Caco-2 (cell line): ENCODE measurements at regions not wholly inside any gene's neighbourhood (a gene's known extent, or its start where the extent isn't known, plus 50 kb on each side); places are given as distances from the start of the nearest gene placed in this dataset.
"Not testable (repeated sequence)": the region's sequence is repeated elsewhere in the genome, so short reads cannot be mapped to it uniquely, and the experiment has no call there.

Source experiments
- BruUV-seq: library from RNA; stranded (reverse); fragments of 400-500 nt; replicated peaks from 2 replicates; lab custom pipeline; 2021; lab: Mats Ljungman, UMichigan
- CTCF ChIA-PET: fragments of 300-600 bp; sonication (Branson Sonifier 250); formaldehyde crosslinking; loops from one replicate; lab custom pipeline; 2022; ENCODE audit warnings: antibody characterized with exemption; lab: Charles Lee
- POLR2A ChIA-PET: fragments of 300-600 bp; sonication (Branson Sonifier 250); formaldehyde crosslinking; loops from one replicate; lab custom pipeline; 2022; ENCODE audit warnings: antibody characterized with exemption; lab: Charles Lee
- DNase-seq, 2 experiments: peaks; one replicate each; pipeline versions ENCODE4 v3.0.0 to v3.0.0-alpha.2; 2020 to 2022
- H3K27me3 ChIP-seq: replicated peaks from 2 replicates; pipeline ENCODE4 v1.6.0; 2011; ENCODE audit warnings: low read length; ENCODE audit not compliant: control insufficient read depth, insufficient read depth
- H3K36me3 ChIP-seq: 2 replicates; pipeline ENCODE4 v1.5.1; 2011; ENCODE audit warnings: low read length; ENCODE audit not compliant: control insufficient read depth, insufficient read depth
- H3K4me1 ChIP-seq: fragments of 250-450 bp; sonication (Bioruptor Pico); 2 replicates; pipeline ENCODE4 v1.5.1; 2020; ENCODE audit warnings: mild to moderate bottlenecking
- H3K4me3 ChIP-seq: 2 replicates; pipeline ENCODE4 v1.5.1; 2011; ENCODE audit warnings: low read depth, mild to moderate bottlenecking, control low read depth, low read length
- H3K9me3 ChIP-seq: fragments of 250-450 bp; sonication (Bioruptor Pico); 2 replicates; pipeline ENCODE4 v1.5.1; 2020; ENCODE audit warnings: mild to moderate bottlenecking, moderate library complexity
- H3K27ac Mint-ChIP-seq: one replicate; pipeline ENCODE4 v1.8.0; 2022; ENCODE audit warnings: mixed read lengths; ENCODE audit not compliant: unreplicated experiment
- H3K27me3 Mint-ChIP-seq: one replicate; pipeline ENCODE4 v1.8.0; 2022; ENCODE audit warnings: mixed read lengths; ENCODE audit not compliant: insufficient read depth, unreplicated experiment
- H3K36me3 Mint-ChIP-seq: one replicate; pipeline ENCODE4 v1.8.0; 2022; ENCODE audit warnings: mild to moderate bottlenecking, mixed read lengths; ENCODE audit not compliant: insufficient read depth, unreplicated experiment
- H3K4me1 Mint-ChIP-seq: one replicate; pipeline ENCODE4 v1.8.0; 2022; ENCODE audit warnings: low read depth, mixed read lengths; ENCODE audit not compliant: unreplicated experiment
- H3K4me3 Mint-ChIP-seq: one replicate; pipeline ENCODE4 v1.8.0; 2022; ENCODE audit warnings: mild to moderate bottlenecking, moderate library complexity, mixed read lengths; ENCODE audit not compliant: unreplicated experiment
- H3K9me3 Mint-ChIP-seq: one replicate; pipeline ENCODE4 v1.8.0; 2022; ENCODE audit warnings: mixed read lengths; ENCODE audit not compliant: unreplicated experiment
- CTCF ChIP-seq, 2 experiments: fragments of 200-600 bp in 1 of 2; IDR thresholded peaks; 1 replicate in 1 of 2; 2 replicates in 1 of 2; pipeline versions ENCODE4 v1.5.1 to v1.8.0; 2011 to 2022; ENCODE audit warnings: antibody characterized with exemption in 1 of 2, control low read depth in 1 of 2, inconsistent platforms in 1 of 2, low read depth in 1 of 2, low read length in 1 of 2, mild to moderate bottlenecking in 1 of 2, moderate library complexity in 1 of 2; ENCODE audit not compliant: insufficient read depth in 1 of 2, severe bottlenecking in 1 of 2, unreplicated experiment in 1 of 2
- intact Hi-C: fragments of 100-400 bp; cut with micrococcal nuclease; formaldehyde crosslinking; loops from one replicate; pipeline ENCODE4 v1.10.0; 2022; ENCODE audit not compliant: unreplicated experiment

GRCh38 chr4:59484944-59485343, 1715.2 kb upstream of the ADGRL3 start:
- no TSS peak for BruUV-seq
- POLR2A ChIA-PET: no interaction called here
- peaks cover 4% of the 10 kb centered on the region; the same call in 1 of the 2 replicates for H3K9me3 ChIP-seq

GRCh38 chr4:59500103-59500502, 1700.0 kb upstream of the ADGRL3 start:
- H3K36me3 Mint-ChIP-seq: no peaks in the 10 kb centered on the region
- CTCF ChIA-PET: no interaction called here

More at GRCh38 chr4:59484944-59485343, 1715.2 kb upstream of the ADGRL3 start:
- intact Hi-C loops: no loop called here
- Mint-ChIP-seq H3K36me3 (no peaks in the 10 kb centered on the region), H3K27ac (no peak overlapping the region), H3K27me3 (no peaks in the 10 kb centered on the region), H3K4me1 (no peaks in the 10 kb centered on the region), H3K4me3 (no peak overlapping the region), H3K9me3 (peaks cover 10% of the 10 kb centered on the region)
- DNase-seq: no peak
- no peak overlapping the region for H3K4me3 ChIP-seq
- H3K4me1 ChIP-seq: no peaks in the 10 kb centered on the region
- H3K36me3 ChIP-seq: no peaks in the 10 kb centered on the region
- H3K27me3 ChIP-seq: no peaks in the 10 kb centered on the region
- CTCF ChIA-PET: no interaction called here
- TF ChIP-seq CTCF (IDR thresholded peaks at IDR 0.05; ENCODE audit: insufficient read depth in 1 of 2, low read depth in 1 of 2, low read length in 1 of 2, severe bottlenecking in 1 of 2, unreplicated experiment in 1 of 2): no peak

GRCh38 chr4:59503731-59504130, 1696.4 kb upstream of the ADGRL3 start:
- Mint-ChIP-seq H3K4me1 (no peaks in the 10 kb centered on the region), H3K4me3 (no peak overlapping the region), H3K9me3 (no peaks in the 10 kb centered on the region), H3K36me3 (no peaks in the 10 kb centered on the region), H3K27me3 (no peaks in the 10 kb centered on the region), H3K27ac (no peak overlapping the region)
- DNase-seq: no peak
- no peaks in the 10 kb centered on the region for H3K27me3 ChIP-seq
- POLR2A ChIA-PET: no interaction called here
- H3K4me1 ChIP-seq: no peaks in the 10 kb centered on the region
- H3K4me3 ChIP-seq: no peak overlapping the region
- intact Hi-C loops: no loop called here
- BruUV-seq: no TSS peak
- H3K36me3 ChIP-seq: no peaks in the 10 kb centered on the region
- no peaks in the 10 kb centered on the region for H3K9me3 ChIP-seq
- no peak for TF ChIP-seq CTCF (IDR thresholded peaks at IDR 0.05; ENCODE audit: insufficient read depth in 1 of 2, low read depth in 1 of 2, low read length in 1 of 2, severe bottlenecking in 1 of 2, unreplicated experiment in 1 of 2)
- CTCF ChIA-PET: no interaction called here

More at GRCh38 chr4:59500103-59500502, 1700.0 kb upstream of the ADGRL3 start:
- no peaks in the 10 kb centered on the region for H3K36me3 ChIP-seq
- Mint-ChIP-seq H3K4me1 (no peaks in the 10 kb centered on the region), H3K9me3 (no peaks in the 10 kb centered on the region), H3K27ac (no peak overlapping the region), H3K27me3 (no peaks in the 10 kb centered on the region), H3K4me3 (no peak overlapping the region)
- no peaks in the 10 kb centered on the region for H3K4me1 ChIP-seq
- no peak overlapping the region for H3K4me3 ChIP-seq
- no peak for TF ChIP-seq CTCF (IDR thresholded peaks at IDR 0.05; ENCODE audit: insufficient read depth in 1 of 2, low read depth in 1 of 2, low read length in 1 of 2, severe bottlenecking in 1 of 2, unreplicated experiment in 1 of 2)
- intact Hi-C loops: no loop called here
- no peak for DNase-seq
- H3K27me3 ChIP-seq: no peaks in the 10 kb centered on the region
- no TSS peak for BruUV-seq
- H3K9me3 ChIP-seq: no peaks in the 10 kb centered on the region
- POLR2A ChIA-PET: no interaction called here

GRCh38 chr4:59511809-59512208, 1688.3 kb upstream of the ADGRL3 start:
- H3K27ac Mint-ChIP-seq, POLR2A ChIA-PET: not testable (repeated sequence)

More at GRCh38 chr4:59511809-59512208, 1688.3 kb upstream of the ADGRL3 start:
- CTCF ChIA-PET, H3K27me3 ChIP-seq, H3K36me3 Mint-ChIP-seq, H3K4me3 Mint-ChIP-seq, H3K4me1 Mint-ChIP-seq, H3K4me3 ChIP-seq, intact Hi-C loops, DNase-seq, H3K27me3 Mint-ChIP-seq, H3K9me3 Mint-ChIP-seq, BruUV-seq, H3K9me3 ChIP-seq, H3K36me3 ChIP-seq, H3K4me1 ChIP-seq: not testable (repeated sequence)
